ENCODE measurements at regions not wholly inside any gene's neighbourhood (a gene's known extent, or its start where the extent isn't known, plus 50 kb on each side); places are given as distances from the start of the nearest gene placed in this dataset.

DNA sequence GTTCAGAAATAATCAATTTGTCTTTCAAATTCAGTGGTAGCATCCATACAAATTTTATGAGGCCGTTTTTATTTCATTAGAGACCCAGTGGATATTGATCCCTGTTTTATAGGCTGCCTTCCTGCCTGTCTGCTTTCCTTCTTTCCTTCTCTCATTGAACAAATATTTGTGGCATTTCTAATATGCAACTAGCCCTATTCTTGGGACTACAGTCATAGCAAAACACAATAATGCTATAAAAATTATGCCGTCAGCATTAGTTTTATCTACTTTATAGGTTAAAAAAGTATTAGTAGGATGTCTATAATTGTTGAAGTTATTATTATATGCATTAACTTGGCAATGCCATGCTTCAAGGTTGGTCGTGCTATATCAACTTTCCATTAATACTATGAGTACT lies 2037.8 kb upstream of the LRRTM1 start:
- TF ChIP-seq, protein P1, sequence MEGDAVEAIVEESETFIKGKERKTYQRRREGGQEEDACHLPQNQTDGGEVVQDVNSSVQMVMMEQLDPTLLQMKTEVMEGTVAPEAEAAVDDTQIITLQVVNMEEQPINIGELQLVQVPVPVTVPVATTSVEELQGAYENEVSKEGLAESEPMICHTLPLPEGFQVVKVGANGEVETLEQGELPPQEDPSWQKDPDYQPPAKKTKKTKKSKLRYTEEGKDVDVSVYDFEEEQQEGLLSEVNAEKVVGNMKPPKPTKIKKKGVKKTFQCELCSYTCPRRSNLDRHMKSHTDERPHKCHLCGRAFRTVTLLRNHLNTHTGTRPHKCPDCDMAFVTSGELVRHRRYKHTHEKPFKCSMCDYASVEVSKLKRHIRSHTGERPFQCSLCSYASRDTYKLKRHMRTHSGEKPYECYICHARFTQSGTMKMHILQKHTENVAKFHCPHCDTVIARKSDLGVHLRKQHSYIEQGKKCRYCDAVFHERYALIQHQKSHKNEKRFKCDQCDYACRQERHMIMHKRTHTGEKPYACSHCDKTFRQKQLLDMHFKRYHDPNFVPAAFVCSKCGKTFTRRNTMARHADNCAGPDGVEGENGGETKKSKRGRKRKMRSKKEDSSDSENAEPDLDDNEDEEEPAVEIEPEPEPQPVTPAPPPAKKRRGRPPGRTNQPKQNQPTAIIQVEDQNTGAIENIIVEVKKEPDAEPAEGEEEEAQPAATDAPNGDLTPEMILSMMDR (IDR thresholded peaks at IDR 0.05; ENCODE audit: low read length) = no peak
- TF ChIP-seq EZH2 (IDR thresholded peaks at IDR 0.05; ENCODE audit: borderline replicate concordance, low read length) = no peak
